ENCODE measurements at regions not wholly inside any gene's neighbourhood (a gene's known extent, or its start where the extent isn't known, plus 50 kb on each side); places are given as distances from the start of the nearest gene placed in this dataset.

DNA sequence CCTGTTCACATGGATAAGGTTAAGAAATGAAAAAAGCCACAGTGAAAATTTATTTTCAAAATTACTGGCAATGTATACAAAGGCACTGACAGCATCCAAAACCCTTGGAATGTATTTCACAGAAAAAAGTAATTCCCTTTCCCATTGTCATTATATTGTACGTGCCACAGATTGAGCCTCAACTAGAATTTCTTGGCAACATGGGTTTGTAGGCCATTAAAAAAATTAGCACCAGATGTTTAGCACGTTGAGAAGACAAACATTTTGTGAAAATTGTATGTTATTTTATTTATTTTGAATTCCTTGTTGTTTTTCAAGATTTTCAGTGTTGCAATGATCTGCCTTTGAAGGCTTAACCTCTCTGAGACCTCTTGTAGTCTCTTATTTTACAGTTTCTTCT is 76.3 kb upstream of the EPHB3 start:
- DNase-seq (ENCODE audit: low read depth) = no peak
- no peak overlapping the region for H3K4me3 ChIP-seq (ENCODE audit: low read depth, low read length)
- TF ChIP-seq, protein P1, sequence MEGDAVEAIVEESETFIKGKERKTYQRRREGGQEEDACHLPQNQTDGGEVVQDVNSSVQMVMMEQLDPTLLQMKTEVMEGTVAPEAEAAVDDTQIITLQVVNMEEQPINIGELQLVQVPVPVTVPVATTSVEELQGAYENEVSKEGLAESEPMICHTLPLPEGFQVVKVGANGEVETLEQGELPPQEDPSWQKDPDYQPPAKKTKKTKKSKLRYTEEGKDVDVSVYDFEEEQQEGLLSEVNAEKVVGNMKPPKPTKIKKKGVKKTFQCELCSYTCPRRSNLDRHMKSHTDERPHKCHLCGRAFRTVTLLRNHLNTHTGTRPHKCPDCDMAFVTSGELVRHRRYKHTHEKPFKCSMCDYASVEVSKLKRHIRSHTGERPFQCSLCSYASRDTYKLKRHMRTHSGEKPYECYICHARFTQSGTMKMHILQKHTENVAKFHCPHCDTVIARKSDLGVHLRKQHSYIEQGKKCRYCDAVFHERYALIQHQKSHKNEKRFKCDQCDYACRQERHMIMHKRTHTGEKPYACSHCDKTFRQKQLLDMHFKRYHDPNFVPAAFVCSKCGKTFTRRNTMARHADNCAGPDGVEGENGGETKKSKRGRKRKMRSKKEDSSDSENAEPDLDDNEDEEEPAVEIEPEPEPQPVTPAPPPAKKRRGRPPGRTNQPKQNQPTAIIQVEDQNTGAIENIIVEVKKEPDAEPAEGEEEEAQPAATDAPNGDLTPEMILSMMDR (conservative IDR thresholded peaks at IDR 0.05; ENCODE audit: low read depth, low read length) = no peak

DNA sequence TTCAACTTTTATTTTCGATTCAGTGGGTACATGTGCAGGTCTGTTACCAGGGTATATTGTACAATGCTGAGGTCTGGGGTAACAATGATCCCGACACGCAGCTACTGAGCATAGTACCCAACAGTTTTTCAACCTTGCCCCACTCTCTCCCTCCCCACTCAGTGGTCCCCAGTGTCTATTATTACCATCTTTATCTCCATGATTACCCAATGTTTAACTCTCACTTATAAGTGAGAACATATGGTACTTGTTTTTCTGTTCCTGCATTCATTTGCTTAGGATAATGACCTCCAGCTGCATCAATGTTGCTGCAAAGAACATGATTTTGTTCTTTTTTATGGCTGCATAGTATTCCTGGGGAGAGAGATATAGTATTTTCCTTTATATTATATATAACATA is 75.7 kb upstream of the EPHB3 start:
- no peak overlapping the region for H3K4me3 ChIP-seq (ENCODE audit: low read depth, low read length)
- TF ChIP-seq, protein P1 (conservative IDR thresholded peaks at IDR 0.05; ENCODE audit: low read depth, low read length) = no peak
- no peak for DNase-seq (ENCODE audit: low read depth)

DNA sequence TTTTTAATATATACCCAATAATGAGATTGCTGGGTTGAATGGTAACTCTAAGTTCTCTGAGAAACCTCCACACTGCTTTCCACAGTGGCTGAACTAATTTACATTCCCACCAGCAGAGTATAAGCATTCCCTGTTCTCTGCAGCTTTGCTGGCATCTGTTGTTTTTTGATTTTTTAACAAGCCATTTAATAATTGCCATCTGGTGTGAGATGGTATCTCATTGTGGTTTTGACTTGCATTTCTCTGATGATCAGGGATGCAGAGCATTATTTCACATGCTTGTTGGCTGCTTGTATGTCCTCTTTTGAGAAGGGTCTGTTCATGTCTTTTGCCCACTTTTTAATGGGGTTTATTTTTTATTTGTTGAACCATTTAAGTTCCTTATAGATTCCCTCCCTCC is 75.0 kb upstream of the EPHB3 start:
- TF ChIP-seq, protein P1 (conservative IDR thresholded peaks at IDR 0.05; ENCODE audit: low read depth, low read length) = no peak
- no peak overlapping the region for H3K4me3 ChIP-seq (ENCODE audit: low read depth, low read length)
- DNase-seq (ENCODE audit: low read depth) = no peak

DNA sequence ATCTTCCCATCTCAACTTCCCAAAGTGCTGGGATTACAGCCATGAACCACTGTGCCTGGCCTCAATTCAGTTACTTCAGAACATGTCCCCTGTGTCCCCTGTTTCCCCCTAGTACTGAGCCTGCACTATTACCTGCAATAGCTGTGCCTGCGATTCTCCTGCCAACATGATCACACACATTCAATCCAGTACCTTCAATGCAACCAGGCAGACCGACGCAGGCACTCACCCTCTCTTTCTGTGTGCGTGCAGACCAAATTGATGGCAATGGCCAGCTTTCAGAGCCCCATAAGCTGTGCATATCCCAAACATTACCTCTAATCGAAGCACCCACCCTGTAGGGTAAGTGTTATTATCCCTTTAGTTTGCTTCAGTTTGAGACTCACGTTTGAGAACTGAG is 73.0 kb upstream of the EPHB3 start:
- TF ChIP-seq, protein P1 (conservative IDR thresholded peaks at IDR 0.05; ENCODE audit: low read depth, low read length) = no peak
- H3K4me3 ChIP-seq (ENCODE audit: low read depth, low read length) = no peak overlapping the region
- DNase-seq (ENCODE audit: low read depth) = no peak

DNA sequence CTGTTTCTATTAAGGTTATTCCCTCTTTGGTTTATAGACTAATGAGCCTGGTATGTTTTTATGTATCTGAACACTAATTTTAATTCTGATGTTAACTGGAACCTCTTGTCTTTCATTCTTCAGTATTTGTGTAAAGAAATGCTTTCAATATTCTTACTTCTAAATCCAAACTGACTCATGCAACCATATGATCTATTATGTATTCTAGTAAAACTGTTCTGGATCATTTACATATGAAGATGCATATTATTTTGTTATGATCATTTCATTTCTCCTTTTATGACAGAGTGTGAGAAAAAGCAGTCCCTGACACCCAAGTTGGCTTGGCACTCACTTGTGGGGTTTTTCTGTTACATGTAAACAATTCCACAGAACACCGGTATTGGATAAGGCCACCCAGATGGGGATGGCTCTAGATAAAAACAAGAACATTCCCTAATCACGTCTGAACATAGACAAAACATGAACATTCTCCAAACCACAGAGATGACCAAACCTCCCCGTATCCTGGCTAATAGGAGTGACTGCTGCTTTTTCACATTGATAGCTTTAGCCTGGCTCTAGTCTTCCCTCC is 72.2 kb upstream of the EPHB3 start:
- TF ChIP-seq, protein P1 (conservative IDR thresholded peaks at IDR 0.05; ENCODE audit: low read depth, low read length) = no peak
- no peak for DNase-seq (ENCODE audit: low read depth)
- no peak overlapping the region for H3K4me3 ChIP-seq (ENCODE audit: low read depth, low read length)

DNA sequence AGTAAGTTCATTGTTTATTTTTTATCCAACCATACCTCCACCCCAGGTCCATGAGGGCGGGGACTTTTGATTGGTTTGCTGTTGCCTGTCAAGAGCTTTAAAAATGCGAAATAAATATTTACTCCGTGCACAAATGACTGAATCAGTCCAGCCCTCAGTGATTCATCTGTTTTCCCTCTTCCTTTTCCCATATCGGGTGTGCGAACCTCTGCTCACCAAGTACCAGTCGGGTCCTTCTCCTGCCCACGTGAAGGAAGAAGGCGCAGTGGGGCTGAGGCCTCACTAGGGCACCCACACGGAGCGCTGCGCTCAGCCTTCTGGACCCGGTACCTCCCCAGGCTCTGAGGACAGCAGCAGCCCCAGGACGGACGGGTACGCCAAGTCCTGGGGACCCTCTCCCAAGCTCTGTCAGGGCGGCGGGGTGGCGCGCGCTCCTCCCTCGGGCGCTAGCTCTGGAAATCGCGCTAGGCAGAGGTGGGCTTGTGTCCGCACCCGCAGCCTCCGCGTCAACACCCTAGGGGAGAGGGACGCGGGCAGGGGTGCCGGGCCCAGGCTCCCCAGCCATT is 70.5 kb upstream of the EPHB3 start:
- H3K4me3 ChIP-seq (ENCODE audit: low read depth, low read length) = no peak overlapping the region
- no peak for DNase-seq (ENCODE audit: low read depth)
- TF ChIP-seq, protein P1 (conservative IDR thresholded peaks at IDR 0.05; ENCODE audit: low read depth, low read length) = no peak

Measured in choroid plexus epithelial cell (primary cell).